ENCODE measurements at regions not wholly inside any gene's neighbourhood (a gene's known extent, or its start where the extent isn't known, plus 50 kb on each side); places are given as distances from the start of the nearest gene placed in this dataset.

DNA sequence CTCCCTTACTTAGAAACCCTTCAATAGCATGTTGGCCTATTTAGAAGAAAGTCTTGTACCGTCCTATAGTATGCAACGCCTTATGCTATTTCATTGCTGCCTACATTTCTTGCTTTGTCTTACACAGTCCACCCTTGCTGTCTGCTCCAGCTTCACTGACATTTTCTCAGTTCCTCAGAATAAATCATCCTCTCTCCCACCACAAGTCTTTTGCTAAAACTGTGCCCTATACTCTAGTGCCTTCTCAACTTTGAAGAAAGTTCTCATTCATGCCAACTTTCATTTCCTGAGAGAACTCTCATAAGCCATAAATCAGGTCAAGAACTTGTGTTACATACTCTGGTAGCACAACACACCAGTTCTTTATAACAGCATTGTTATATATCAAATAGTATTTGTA is 54.3 kb upstream of the COL3A1 start:
- no peak for TF ChIP-seq EZH2 (IDR thresholded peaks at IDR 0.05; ENCODE audit: low read length, missing control alignments)
- TF ChIP-seq, protein P1, sequence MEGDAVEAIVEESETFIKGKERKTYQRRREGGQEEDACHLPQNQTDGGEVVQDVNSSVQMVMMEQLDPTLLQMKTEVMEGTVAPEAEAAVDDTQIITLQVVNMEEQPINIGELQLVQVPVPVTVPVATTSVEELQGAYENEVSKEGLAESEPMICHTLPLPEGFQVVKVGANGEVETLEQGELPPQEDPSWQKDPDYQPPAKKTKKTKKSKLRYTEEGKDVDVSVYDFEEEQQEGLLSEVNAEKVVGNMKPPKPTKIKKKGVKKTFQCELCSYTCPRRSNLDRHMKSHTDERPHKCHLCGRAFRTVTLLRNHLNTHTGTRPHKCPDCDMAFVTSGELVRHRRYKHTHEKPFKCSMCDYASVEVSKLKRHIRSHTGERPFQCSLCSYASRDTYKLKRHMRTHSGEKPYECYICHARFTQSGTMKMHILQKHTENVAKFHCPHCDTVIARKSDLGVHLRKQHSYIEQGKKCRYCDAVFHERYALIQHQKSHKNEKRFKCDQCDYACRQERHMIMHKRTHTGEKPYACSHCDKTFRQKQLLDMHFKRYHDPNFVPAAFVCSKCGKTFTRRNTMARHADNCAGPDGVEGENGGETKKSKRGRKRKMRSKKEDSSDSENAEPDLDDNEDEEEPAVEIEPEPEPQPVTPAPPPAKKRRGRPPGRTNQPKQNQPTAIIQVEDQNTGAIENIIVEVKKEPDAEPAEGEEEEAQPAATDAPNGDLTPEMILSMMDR (conservative IDR thresholded peaks at IDR 0.05 in 1 of 2, IDR thresholded peaks at IDR 0.05 in 1 of 2; ENCODE audit: low read depth in 1 of 2, low read length in 2 of 2): no peak
